Heart left ventricle (tissue), 16 donors: ENCODE measurements at regions not wholly inside any gene's neighbourhood (a gene's known extent, or its start where the extent isn't known, plus 50 kb on each side); places are given as distances from the start of the nearest gene placed in this dataset.

ENCODE experiments used
- ATAC-seq, 4 donors: fragments of 200-7000 bp; cut with Tn5 transposase; one replicate each; pipeline ENCODE4 v1.9.1; 2020 to 2022; ENCODE audit warnings: moderate library complexity in 4 of 4, mild to moderate bottlenecking in 3 of 4, moderate number of reproducible peaks in 1 of 4
- DNase-seq, 5 donors: peaks; one replicate each; pipeline ENCODE4 v3.0.0-alpha.2; 2020
- H3K27ac ChIP-seq, 12 donors: fragments of 200-600 bp; sonication (generic) in 4 of 12; one replicate each; pipeline versions ENCODE4 v1.5.0 to v1.8.0; 2016 to 2022; ENCODE audit warnings: mild to moderate bottlenecking in 2 of 12
- H3K27me3 ChIP-seq, 9 donors: fragments of 200-600 bp; sonication (generic) in 2 of 9; one replicate each; pipeline versions ENCODE4 v1.5.1 to v1.8.0; 2016 to 2022; ENCODE audit warnings: mild to moderate bottlenecking in 3 of 9
- H3K36me3 ChIP-seq, 9 donors: fragments of 200-600 bp; sonication (generic) in 2 of 9; one replicate each; pipeline versions ENCODE4 v1.5.0 to v1.8.0; 2018 to 2022; ENCODE audit warnings: mild to moderate bottlenecking in 2 of 9
- H3K4me1 ChIP-seq, 12 donors: fragments of 200-600 bp; sonication (generic) in 4 of 12; one replicate each; pipeline versions ENCODE4 v1.5.0 to v1.8.0; 2016 to 2022; ENCODE audit warnings: mild to moderate bottlenecking in 3 of 12
- H3K4me3 ChIP-seq, 12 donors: fragments of 200-600 bp; sonication (generic) in 4 of 12; one replicate each; pipeline versions ENCODE4 v1.5.0 to v1.8.0; 2017 to 2022; ENCODE audit warnings: mild to moderate bottlenecking in 9 of 12, moderate library complexity in 4 of 12
- H3K9me3 ChIP-seq, 12 donors: fragments of 200-600 bp; sonication (generic) in 4 of 12; one replicate each; pipeline versions ENCODE4 v1.5.0 to v1.8.0; 2016 to 2022; ENCODE audit warnings: mild to moderate bottlenecking in 1 of 12
- POLR2A ChIP-seq, 2 donors: fragments of 450-650 bp; IDR thresholded peaks; one replicate each; pipeline ENCODE4 v1.6.1; 2017; ENCODE audit warnings: antibody characterized with exemption in 2 of 2, mild to moderate bottlenecking in 2 of 2, moderate library complexity in 2 of 2
- WGBS, 4 donors: extraction: QIAGEN DNeasy Blood & Tissue Kit in 2 of 4; methylation state at CpG; one replicate each; pipeline versions ENCODE4 v1.1.5 to v1.1.7; 2013 to 2018; 5-methylcytosine and 5-hydroxymethylcytosine counted together
- intact Hi-C, 10 donors: fragments of 100-400 bp; cut with DNase I; formaldehyde crosslinking; loops; one replicate each; pipeline versions ENCODE4 v1.11.1 to v1.14.2; 2022
- TF ChIP-seq, protein P1 (sequence below), 12 donors: fragments of 200-600 bp; sonication (generic) in 4 of 12; IDR thresholded peaks; one replicate each; pipeline versions ENCODE4 v1.5.0 to v1.8.0; 2018 to 2022; ENCODE audit warnings: antibody characterized with exemption in 12 of 12, mild to moderate bottlenecking in 5 of 12
- donor health status: ischemic (EF 13 %, LVEDD 7.1; RV severe dilation, severe dysfunction).
- donor health status: healthy with polysubstance abuse.
- donor health status: DM: no; HTN: yes; CAD: no.
- donor health status: DM: no; HTN: no; CAD: no.
- donor health status: ischemic (EF 25% LVEDD 6.9; RV normal size, moderate dysfunction).
- donor health status: ischemic (EF 25% LVEDD 5.7; RV mildly dilated, moderate dysfunction).
- donor health status: healthy.
- donor health status: DM: yes; HTN: yes; CAD: no.
- donor health status: ischemic (EF 35%, LVEDD 5.7; RV mildly dilated, moderate dysfunction).
- donor health status: nonischemic (EF 11% LVEDD 7.7; RV severe dilation, severe dysfunction).
- donor health status: DM: yes; HTN: yes; CAD: no.
- donor health status: PGD.
- donor health status: ischemic (EF 29% LVEDD 5.4; RV normal size, mild dysfunction).
- donor health status: nonischemic (EF 23%, LVEDD 6.1; RV moderate dilation, normal function).

DNA sequence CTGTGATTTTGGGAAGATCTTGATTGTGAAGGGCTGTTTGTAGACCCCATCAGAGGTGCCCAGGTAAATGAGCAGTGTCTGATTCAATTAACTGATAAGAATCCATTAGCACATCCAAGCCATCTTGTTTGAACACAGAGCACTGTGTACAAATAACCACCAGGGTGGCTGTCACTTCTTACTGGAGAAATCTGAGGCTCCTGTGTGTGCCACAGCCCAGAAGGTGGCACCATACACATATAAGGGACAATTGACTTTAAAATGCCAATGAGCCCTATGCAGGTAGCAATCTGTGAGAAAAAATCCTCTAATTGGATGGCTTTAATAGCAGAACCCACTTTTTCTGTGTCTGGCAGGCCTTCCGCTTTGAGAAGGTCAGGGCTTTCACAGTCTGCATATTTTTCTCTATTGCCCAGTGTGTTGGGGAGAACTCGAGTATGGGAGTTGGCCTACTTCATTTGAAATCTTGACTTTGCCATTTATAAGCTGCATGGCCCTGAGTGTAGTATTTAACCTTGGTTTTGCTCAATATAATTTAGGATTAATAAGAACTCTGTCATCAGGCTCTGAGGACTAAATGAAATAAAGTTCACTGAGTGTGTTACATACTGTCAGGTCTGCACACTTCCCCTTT lies 517.4 kb downstream of the CCSER2 start:
- no peaks in the 10 kb centered on the region for H3K27me3 ChIP-seq
- H3K36me3 ChIP-seq: no peaks in the 10 kb centered on the region
- DNase-seq (peak in 1 of 5 donors; percentile 31), ATAC-seq (peak; percentile 66 to 78 (median 70))
- H3K4me1 ChIP-seq: peaks cover 0 to 13% (median 0%) of the 10 kb centered on the region in 12 donors
- 81 to 87% (median 83%) methylated on average over 2 of the region's 2 CpGs for WGBS, 4 donors
- H3K9me3 ChIP-seq: no peaks in the 10 kb centered on the region
- H3K4me3 ChIP-seq: no peak overlapping the region
- no peak overlapping the region for H3K27ac ChIP-seq
- intact Hi-C loops: loop anchor here in 1 of 10 donors (5.0 kb wide), 1 partner anchor 1532 kb away; no protein-coding TSS in a partner anchor
- TF ChIP-seq POLR2A (IDR thresholded peaks at IDR 0.05): no peak
- TF ChIP-seq, protein P1, sequence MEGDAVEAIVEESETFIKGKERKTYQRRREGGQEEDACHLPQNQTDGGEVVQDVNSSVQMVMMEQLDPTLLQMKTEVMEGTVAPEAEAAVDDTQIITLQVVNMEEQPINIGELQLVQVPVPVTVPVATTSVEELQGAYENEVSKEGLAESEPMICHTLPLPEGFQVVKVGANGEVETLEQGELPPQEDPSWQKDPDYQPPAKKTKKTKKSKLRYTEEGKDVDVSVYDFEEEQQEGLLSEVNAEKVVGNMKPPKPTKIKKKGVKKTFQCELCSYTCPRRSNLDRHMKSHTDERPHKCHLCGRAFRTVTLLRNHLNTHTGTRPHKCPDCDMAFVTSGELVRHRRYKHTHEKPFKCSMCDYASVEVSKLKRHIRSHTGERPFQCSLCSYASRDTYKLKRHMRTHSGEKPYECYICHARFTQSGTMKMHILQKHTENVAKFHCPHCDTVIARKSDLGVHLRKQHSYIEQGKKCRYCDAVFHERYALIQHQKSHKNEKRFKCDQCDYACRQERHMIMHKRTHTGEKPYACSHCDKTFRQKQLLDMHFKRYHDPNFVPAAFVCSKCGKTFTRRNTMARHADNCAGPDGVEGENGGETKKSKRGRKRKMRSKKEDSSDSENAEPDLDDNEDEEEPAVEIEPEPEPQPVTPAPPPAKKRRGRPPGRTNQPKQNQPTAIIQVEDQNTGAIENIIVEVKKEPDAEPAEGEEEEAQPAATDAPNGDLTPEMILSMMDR (IDR thresholded peaks at IDR 0.05): peak in 11 of 12 donors; percentile 32 to 58 (median 45)

GRCh38 chr10:84846658-84847316 lies 518.4 kb downstream of the CCSER2 start:
- intact Hi-C loops: loop anchor here in 1 of 10 donors (5.0 kb wide), 1 partner anchor 1531 kb away; no protein-coding TSS in a partner anchor
- Histone ChIP-seq H3K27me3 (no peaks in the 10 kb centered on the region), H3K4me3 (no peak overlapping the region), H3K4me1 (peaks cover 0 to 13% (median 0%) of the 10 kb centered on the region in 12 donors), H3K36me3 (no peaks in the 10 kb centered on the region), H3K9me3 (no peaks in the 10 kb centered on the region), H3K27ac (no peak overlapping the region)
- WGBS, 4 donors: 74 to 89% (median 77%) methylated on average over 4 of the region's 4 CpGs
- TF ChIP-seq, protein P1 (IDR thresholded peaks at IDR 0.05): no peak
- no peak for TF ChIP-seq POLR2A (IDR thresholded peaks at IDR 0.05)
- no peak for DNase-seq
- no peak for ATAC-seq

DNA sequence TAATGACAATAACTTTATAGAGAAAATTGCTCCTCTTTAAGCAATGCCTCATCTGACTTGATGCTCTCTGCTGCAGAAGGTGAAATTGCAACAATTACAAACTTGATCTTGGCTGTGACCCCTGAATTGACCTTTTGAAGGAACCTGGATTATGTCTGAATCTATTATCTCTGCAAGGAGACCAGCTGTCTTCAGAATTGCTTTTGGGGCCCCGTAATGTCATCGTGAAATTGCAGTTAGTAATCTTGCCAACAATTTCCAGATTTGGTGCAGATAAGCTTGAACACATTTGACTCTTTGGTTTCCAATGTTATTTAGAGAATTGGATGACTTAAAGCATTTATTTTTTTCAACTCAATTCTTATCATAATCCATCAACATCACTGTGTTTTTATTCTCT lies 520.6 kb downstream of the CCSER2 start:
- Histone ChIP-seq H3K27ac (no peak overlapping the region), H3K27me3 (no peaks in the 10 kb centered on the region), H3K36me3 (no peaks in the 10 kb centered on the region), H3K9me3 (no peaks in the 10 kb centered on the region), H3K4me1 (peaks cover 0 to 6% (median 0%) of the 10 kb centered on the region in 12 donors), H3K4me3 (no peak overlapping the region)
- WGBS, 4 donors: 40 to 58% (median 44%) methylated on average over 2 of the region's 2 CpGs
- ATAC-seq (no peak), DNase-seq (no peak)
- TF ChIP-seq POLR2A (IDR thresholded peaks at IDR 0.05): no peak
- TF ChIP-seq, protein P1 (IDR thresholded peaks at IDR 0.05): no peak
- intact Hi-C loops: loop anchor here in 1 of 10 donors (5.0 kb wide), 1 partner anchor 1528 kb away; no protein-coding TSS in a partner anchor

- Histone ChIP-seq H3K36me3 (no peaks in the 10 kb centered on the region), H3K9me3 (no peaks in the 10 kb centered on the region), H3K27ac (no peak overlapping the region), H3K27me3 (no peaks in the 10 kb centered on the region), H3K4me1 (peaks cover 0 to 4% (median 0%) of the 10 kb centered on the region in 12 donors), H3K4me3 (no peak overlapping the region)
- TF ChIP-seq, protein P1 (IDR thresholded peaks at IDR 0.05): no peak
- no peak for TF ChIP-seq POLR2A (IDR thresholded peaks at IDR 0.05)
- WGBS, 4 donors: 62 to 67% (median 66%) methylated on average over 6 of the region's 6 CpGs
- DNase-seq (no peak), ATAC-seq (no peak)
- intact Hi-C loops: no loop called here
These were observed 522.4 kb downstream of the CCSER2 start for GRCh38 chr10:84850826-84851225.
